ENCODE measurements at regions not wholly inside any gene's neighbourhood (a gene's known extent, or its start where the extent isn't known, plus 50 kb on each side); places are given as distances from the start of the nearest gene placed in this dataset.

GRCh38 chr3:186477033-186477432 is 67.1 kb downstream of the CRYGS start:
- CTCF ChIA-PET: no interaction called here
- no peak overlapping the region for H3K9ac ChIP-seq (replicated peaks; ENCODE audit: extremely low read depth, insufficient read depth, low read length)
- DNase-seq (ENCODE audit: low read depth, low spot score) (no peak), FAIRE-seq (no peak)
- dilution Hi-C loops (cut with MboI; ENCODE audit: extremely low pct_ligation_motif_present, low sequenced_read_pairs): no loop called here
- no peak overlapping the region for H3K27ac ChIP-seq (ENCODE audit: insufficient read depth, low read depth, low read length)
- no peak overlapping the region for H3K4me3 ChIP-seq (replicated peaks in 1 of 3; ENCODE audit: insufficient read depth in 1 of 3, low read depth in 1 of 3, low read length in 3 of 3)
- H3K36me3 ChIP-seq (ENCODE audit: control insufficient read depth in 2 of 2, extremely low read depth in 1 of 2, insufficient read depth in 2 of 2, low read length in 2 of 2): no peaks in the 10 kb centered on the region
- no peaks in the 10 kb centered on the region for H4K20me1 ChIP-seq (replicated peaks; ENCODE audit: control insufficient read depth, extremely low read depth, insufficient read depth, low read length)
- POLR2A ChIA-PET: no interaction called here
- H3K4me2 ChIP-seq (ENCODE audit: insufficient read depth, low read length): no peak overlapping the region
- no peaks in the 10 kb centered on the region for H3K79me2 ChIP-seq (ENCODE audit: control insufficient read depth, insufficient read depth, low read length)
- H3K4me1 ChIP-seq (ENCODE audit: control insufficient read depth, extremely low read depth, insufficient read depth, low read length): no peaks in the 10 kb centered on the region
- no peak overlapping the region for H2AFZ ChIP-seq (ENCODE audit: low read depth, low read length)
- no peaks in the 10 kb centered on the region for H3K9me3 ChIP-seq (replicated peaks; ENCODE audit: control insufficient read depth, insufficient read depth, low read length)
- no peaks in the 10 kb centered on the region for H3K9me1 ChIP-seq (replicated peaks; ENCODE audit: control insufficient read depth, extremely low read depth, insufficient read depth, low read length)
- intact Hi-C loops (cut with micrococcal nuclease): no loop called here
- BruUV-seq (replicated peaks): no TSS peak
- TF ChIP-seq EZH2 (IDR thresholded peaks at IDR 0.05; ENCODE audit: borderline replicate concordance, low read depth, low read length, severe bottlenecking) (no peak), POLR2A (IDR thresholded peaks at IDR 0.05; ENCODE audit: low read depth, low read length) (no peak), MAX (IDR thresholded peaks at IDR 0.05; ENCODE audit: insufficient read depth, insufficient read length) (no peak)
- H3K27me3 ChIP-seq (ENCODE audit: control insufficient read depth in 2 of 2, insufficient read depth in 2 of 2, low read length in 2 of 2): peaks cover 0 to 2% of the 10 kb centered on the region in 2 experiments

- dilution Hi-C loops (cut with MboI; ENCODE audit: extremely low pct_ligation_motif_present, low sequenced_read_pairs): no loop called here
- FAIRE-seq: no peak
- CTCF ChIA-PET: no interaction called here
These were observed 67.6 kb downstream of the CRYGS start for GRCh38 chr3:186476541-186476940.

More at GRCh38 chr3:186476541-186476940, 67.6 kb downstream of the CRYGS start:
- Histone ChIP-seq H4K20me1 (replicated peaks; ENCODE audit: control insufficient read depth, extremely low read depth, insufficient read depth, low read length) (no peaks in the 10 kb centered on the region), H3K27ac (ENCODE audit: insufficient read depth, low read depth, low read length) (no peak overlapping the region), H3K4me1 (ENCODE audit: control insufficient read depth, extremely low read depth, insufficient read depth, low read length) (no peaks in the 10 kb centered on the region), H3K79me2 (ENCODE audit: control insufficient read depth, insufficient read depth, low read length) (no peaks in the 10 kb centered on the region), H3K4me3 (replicated peaks in 1 of 3; ENCODE audit: insufficient read depth in 1 of 3, low read depth in 1 of 3, low read length in 3 of 3) (no peak overlapping the region), H2AFZ (ENCODE audit: low read depth, low read length) (no peak overlapping the region), H3K9me3 (replicated peaks; ENCODE audit: control insufficient read depth, insufficient read depth, low read length) (no peaks in the 10 kb centered on the region), H3K27me3 (ENCODE audit: control insufficient read depth in 2 of 2, insufficient read depth in 2 of 2, low read length in 2 of 2) (peaks cover 0 to 2% of the 10 kb centered on the region in 2 experiments), H3K36me3 (ENCODE audit: control insufficient read depth in 2 of 2, extremely low read depth in 1 of 2, insufficient read depth in 2 of 2, low read length in 2 of 2) (no peaks in the 10 kb centered on the region), H3K9me1 (replicated peaks; ENCODE audit: control insufficient read depth, extremely low read depth, insufficient read depth, low read length) (no peaks in the 10 kb centered on the region), H3K4me2 (ENCODE audit: insufficient read depth, low read length) (no peak overlapping the region), H3K9ac (replicated peaks; ENCODE audit: extremely low read depth, insufficient read depth, low read length) (no peak overlapping the region)
- no peak for DNase-seq (ENCODE audit: low read depth, low spot score)
- POLR2A ChIA-PET: no interaction called here
- BruUV-seq (replicated peaks): no TSS peak
- intact Hi-C loops (cut with micrococcal nuclease): no loop called here
- no peak for TF ChIP-seq CTCF (IDR thresholded peaks at IDR 0.05; ENCODE audit: extremely low read depth in 1 of 2, insufficient read depth in 1 of 2, low read depth in 1 of 2, low read length in 2 of 2)
- TF ChIP-seq MAX (IDR thresholded peaks at IDR 0.05; ENCODE audit: insufficient read depth, insufficient read length): no peak
- TF ChIP-seq POLR2AphosphoS5 (IDR thresholded peaks at IDR 0.05; ENCODE audit: insufficient read depth, low read depth, low read length): no peak
- TF ChIP-seq FOS (IDR thresholded peaks at IDR 0.05; ENCODE audit: borderline replicate concordance, insufficient read depth, low read length): no peak
- no peak for TF ChIP-seq POLR2A (IDR thresholded peaks at IDR 0.05; ENCODE audit: low read depth, low read length)
- TF ChIP-seq GATA2 (IDR thresholded peaks at IDR 0.05; ENCODE audit: insufficient read depth, insufficient read length, low read depth, low read length): no peak
- TF ChIP-seq EZH2 (IDR thresholded peaks at IDR 0.05; ENCODE audit: borderline replicate concordance, low read depth, low read length, severe bottlenecking): no peak
- no peak for TF ChIP-seq JUN (IDR thresholded peaks at IDR 0.05; ENCODE audit: borderline replicate concordance, insufficient read depth, insufficient read length, low read depth)
- TF ChIP-seq MYC (IDR thresholded peaks at IDR 0.05; ENCODE audit: low read depth, low read length): no peak
